Fibroblast of mammary gland (primary cell): ENCODE measurements at regions not wholly inside any gene's neighbourhood (a gene's known extent, or its start where the extent isn't known, plus 50 kb on each side); places are given as distances from the start of the nearest gene placed in this dataset.

Experiments used
- DNase-seq: peaks from one replicate; pipeline ENCODE4 v3.0.0-alpha.2; 2010; ENCODE audit warnings: low read depth
- H3K4me3 ChIP-seq: 2 replicates; pipeline ENCODE4 v1.5.1; 2011; ENCODE audit warnings: low read depth, mild to moderate bottlenecking, low read length, moderate library complexity; ENCODE audit not compliant: control insufficient read depth
- TF ChIP-seq, protein P1 (sequence below): conservative IDR thresholded peaks from 2 replicates; pipeline ENCODE4 v1.5.1; 2011; ENCODE audit warnings: low read depth, low read length, inconsistent platforms; ENCODE audit not compliant: control insufficient read depth, insufficient read depth

DNA sequence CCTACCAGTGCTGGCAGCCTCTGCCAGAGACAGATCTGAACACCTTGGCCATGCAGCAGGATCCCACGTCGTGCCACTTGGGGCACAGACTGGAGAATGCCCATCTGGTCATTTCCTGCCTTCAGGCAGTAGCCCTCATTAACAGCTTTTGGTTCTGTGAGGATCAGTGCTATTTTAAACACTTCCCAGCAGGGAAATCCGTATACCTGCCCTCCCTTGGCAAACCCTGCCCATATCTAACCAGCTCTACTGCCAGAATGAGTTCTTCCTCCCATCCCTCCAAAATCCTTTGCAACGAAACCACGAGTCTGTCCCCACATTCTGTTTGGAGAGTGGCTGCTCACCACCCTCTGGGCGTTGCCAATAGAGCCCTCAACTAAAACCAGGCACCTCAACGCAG lies 245.7 kb downstream of the ENGASE start:
- DNase-seq: no peak
- no peak overlapping the region for H3K4me3 ChIP-seq
- TF ChIP-seq, protein P1, sequence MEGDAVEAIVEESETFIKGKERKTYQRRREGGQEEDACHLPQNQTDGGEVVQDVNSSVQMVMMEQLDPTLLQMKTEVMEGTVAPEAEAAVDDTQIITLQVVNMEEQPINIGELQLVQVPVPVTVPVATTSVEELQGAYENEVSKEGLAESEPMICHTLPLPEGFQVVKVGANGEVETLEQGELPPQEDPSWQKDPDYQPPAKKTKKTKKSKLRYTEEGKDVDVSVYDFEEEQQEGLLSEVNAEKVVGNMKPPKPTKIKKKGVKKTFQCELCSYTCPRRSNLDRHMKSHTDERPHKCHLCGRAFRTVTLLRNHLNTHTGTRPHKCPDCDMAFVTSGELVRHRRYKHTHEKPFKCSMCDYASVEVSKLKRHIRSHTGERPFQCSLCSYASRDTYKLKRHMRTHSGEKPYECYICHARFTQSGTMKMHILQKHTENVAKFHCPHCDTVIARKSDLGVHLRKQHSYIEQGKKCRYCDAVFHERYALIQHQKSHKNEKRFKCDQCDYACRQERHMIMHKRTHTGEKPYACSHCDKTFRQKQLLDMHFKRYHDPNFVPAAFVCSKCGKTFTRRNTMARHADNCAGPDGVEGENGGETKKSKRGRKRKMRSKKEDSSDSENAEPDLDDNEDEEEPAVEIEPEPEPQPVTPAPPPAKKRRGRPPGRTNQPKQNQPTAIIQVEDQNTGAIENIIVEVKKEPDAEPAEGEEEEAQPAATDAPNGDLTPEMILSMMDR: no peak

DNA sequence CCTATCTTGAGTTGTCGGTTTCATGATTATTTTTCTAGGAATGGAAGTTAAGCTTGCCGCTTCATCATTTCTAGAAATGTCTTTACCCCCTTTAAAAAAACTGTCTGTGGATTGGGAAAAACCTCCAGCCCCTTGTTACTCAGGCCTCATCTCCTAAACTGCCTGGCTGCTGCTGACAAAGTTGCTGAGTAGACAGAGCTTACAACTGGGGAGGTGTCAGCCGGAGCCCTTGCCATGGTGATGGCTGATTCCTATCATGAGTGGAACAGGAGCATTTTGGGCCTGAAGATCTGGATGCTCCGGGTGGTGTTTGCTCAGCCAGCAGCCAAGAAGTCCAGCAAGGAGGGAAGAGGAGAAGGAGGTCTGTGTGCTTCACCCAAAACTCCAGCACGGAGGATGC lies 243.3 kb downstream of the ENGASE start:
- H3K4me3 ChIP-seq: no peak overlapping the region
- TF ChIP-seq, protein P1: no peak
- DNase-seq: no peak

DNA sequence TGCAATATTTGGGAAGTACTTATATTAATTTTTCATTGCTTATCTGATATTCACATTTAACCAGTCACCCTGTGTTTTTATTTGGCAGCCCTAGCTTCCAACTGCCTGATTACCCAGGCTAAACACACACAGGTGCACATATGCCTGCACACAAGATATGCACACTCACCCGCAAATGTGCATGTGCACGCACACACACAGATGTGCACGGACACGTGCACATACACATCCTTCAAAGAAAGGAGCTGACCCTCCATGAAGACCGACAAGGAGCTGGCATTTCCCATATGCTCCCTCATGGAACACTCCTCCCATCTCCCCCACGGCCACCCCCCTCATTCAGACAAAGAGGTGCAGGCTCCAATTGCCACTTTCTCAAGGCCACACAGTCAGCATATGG lies 242.2 kb downstream of the ENGASE start:
- H3K4me3 ChIP-seq: no peak overlapping the region
- TF ChIP-seq, protein P1: no peak
- DNase-seq: no peak

DNA sequence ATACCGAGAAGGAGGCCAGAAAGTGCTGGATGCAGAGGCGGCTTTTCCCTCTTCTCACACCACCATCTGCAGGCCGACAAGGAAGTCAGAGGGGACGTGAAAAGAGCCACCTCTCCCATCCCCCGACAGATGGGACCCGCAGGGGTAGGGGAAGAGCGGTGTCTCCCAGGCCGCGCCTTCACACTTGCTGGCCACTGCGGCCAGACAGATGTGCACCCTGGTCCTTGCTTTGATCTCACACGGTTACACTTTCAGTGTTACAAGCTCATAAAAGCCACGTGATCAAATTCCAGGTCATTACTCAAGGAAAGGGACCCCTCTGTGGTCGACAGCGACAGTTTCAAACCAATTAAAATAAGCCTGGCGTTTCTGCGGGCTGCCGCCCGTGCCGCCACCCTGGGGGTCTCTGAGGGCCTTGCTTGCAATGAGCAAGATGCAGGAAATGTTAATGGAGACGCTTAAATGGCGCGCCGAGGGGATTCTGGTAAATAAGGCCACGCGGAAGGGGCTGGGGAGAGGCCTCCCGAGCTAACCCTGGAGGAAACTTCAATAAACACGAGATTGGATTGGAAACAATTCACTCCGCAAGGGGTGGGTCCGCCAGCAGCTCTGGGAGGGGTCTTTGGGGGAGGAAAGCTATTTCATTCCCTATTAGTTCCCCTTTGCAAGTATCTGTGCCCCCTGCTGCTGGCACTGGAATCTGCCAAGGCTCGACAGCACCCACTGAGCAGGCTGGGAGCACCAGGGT lies 240.9 kb downstream of the ENGASE start:
- DNase-seq: no peak
- TF ChIP-seq, protein P1: no peak
- no peak overlapping the region for H3K4me3 ChIP-seq

DNA sequence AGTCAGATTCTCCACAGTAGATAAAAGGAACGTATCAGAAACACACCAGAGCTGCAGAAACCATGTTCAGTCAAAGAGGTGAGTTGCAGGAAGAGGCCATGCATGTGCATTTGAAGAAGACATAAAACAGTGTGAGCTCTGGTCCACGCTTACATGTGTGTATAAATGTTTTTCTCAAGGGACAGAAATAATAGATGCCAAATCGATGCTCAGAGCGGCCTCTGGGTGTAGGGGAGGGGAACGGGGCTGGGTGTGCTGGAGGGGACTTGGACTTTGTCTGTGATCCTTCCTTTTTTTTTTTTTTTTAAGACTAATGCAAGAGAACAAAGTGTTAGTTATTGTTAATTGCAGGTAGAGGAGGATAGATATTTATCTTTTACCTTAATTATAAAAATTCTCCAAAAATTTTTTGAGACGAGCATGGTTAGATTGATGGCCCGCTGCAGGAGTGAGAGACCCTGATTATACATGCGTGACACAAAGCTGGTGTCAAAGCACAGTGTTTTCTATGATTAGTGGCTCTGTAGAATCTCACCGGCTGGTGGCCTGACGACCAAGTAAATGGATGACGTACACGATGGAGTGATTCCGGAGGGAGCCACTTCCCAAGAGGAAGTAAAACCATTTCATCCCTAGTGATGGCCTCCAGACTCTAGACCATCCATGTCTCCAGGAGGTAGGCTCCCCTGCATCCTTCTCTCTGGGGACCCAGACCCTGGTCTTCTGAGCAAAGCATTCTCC lies 240.2 kb downstream of the ENGASE start:
- DNase-seq: no peak
- H3K4me3 ChIP-seq: no peak overlapping the region
- TF ChIP-seq, protein P1: no peak

DNA sequence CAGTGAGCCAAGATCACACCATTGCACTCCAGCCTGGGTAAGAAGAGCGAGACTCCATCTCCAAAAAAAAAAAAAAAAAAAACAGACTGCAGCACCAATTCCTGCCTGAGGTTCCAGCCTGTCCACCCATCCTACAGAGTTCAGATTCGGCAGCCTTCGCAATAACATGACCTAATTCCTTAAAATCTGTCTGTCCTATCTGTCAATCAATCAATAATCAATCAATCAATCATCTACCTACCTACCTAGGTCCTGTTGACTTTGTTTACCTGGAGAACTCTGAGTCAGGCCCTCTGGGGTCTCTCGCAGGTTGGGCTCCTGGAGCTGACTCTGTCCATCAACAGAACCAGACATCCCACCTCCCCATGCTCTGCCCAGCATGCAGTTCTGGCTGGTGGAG lies 236.7 kb downstream of the ENGASE start:
- no peak for DNase-seq
- TF ChIP-seq, protein P1: no peak
- H3K4me3 ChIP-seq: no peak overlapping the region
